Prostate gland (tissue), 2 donors: ENCODE measurements at regions not wholly inside any gene's neighbourhood (a gene's known extent, or its start where the extent isn't known, plus 50 kb on each side); places are given as distances from the start of the nearest gene placed in this dataset.

Experiments used
- CTCF ChIP-seq, 4 experiments: fragments of 200-600 bp in 2 of 4; fragments of 450-650 bp in 2 of 4; sonication (generic) in 2 of 4; IDR thresholded peaks; 1 replicate in 3 of 4; 2 replicates in 1 of 4; pipeline ENCODE4 v1.5.1; 2016 to 2019; ENCODE audit warnings: antibody characterized with exemption in 4 of 4, mild to moderate bottlenecking in 2 of 4, moderate library complexity in 2 of 4
- POLR2A ChIP-seq: fragments of 450-650 bp; IDR thresholded peaks from one replicate; pipeline ENCODE4 v1.6.1; 2016; ENCODE audit warnings: antibody characterized with exemption, mild to moderate bottlenecking
- POLR2AphosphoS5 ChIP-seq: sonication (generic); formaldehyde crosslinking; IDR thresholded peaks from one replicate; pipeline ENCODE4 v1.6.1; 2017; ENCODE audit warnings: antibody characterized with exemption

GRCh38 chr1:95753382-95754016 lies 519.5 kb downstream of the RWDD3 start:
- no peak for TF ChIP-seq CTCF (IDR thresholded peaks at IDR 0.05)
- TF ChIP-seq POLR2A, result no peak
- no peak for TF ChIP-seq POLR2AphosphoS5
